GM19193 (cell line): ENCODE measurements at regions not wholly inside any gene's neighbourhood (a gene's known extent, or its start where the extent isn't known, plus 50 kb on each side); places are given as distances from the start of the nearest gene placed in this dataset.

Experiments used
- POLR2A ChIP-seq: IDR thresholded peaks from 4 replicates; pipeline ENCODE4 v1.6.1; 2011; ENCODE audit not compliant: insufficient read depth, insufficient read length; ENCODE audit errors: extremely low read depth

DNA sequence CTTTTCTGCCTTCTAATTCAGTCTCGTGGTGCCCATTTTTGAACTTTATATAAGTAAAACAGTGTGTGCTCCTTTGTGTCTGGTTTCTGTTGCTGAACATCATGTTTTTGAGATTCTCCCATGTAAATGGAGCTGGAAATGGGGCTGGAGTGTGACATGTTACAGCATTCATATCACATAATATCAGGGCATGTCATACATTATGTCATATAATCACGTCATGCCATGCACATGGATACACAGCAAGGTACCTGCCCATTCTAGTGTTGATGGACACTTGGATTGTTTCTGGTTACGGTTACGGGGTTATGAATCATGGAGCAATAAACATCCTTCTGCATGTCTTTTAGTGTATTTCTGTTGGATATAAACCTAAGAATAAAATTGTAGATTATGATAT lies 117.1 kb upstream of the MYT1L start:
- TF ChIP-seq POLR2A, result no peak

GRCh38 chr2:2422621-2423020 lies 91.5 kb upstream of the MYT1L start:
- TF ChIP-seq POLR2A, result no peak

- no peak for TF ChIP-seq POLR2A
Measured at GRCh38 chr2:2413525-2413924, 82.5 kb upstream of the MYT1L start.

- no peak for TF ChIP-seq POLR2A
Measured at GRCh38 chr2:2410987-2411386, 79.9 kb upstream of the MYT1L start.

GRCh38 chr2:2409481-2409880 lies 78.4 kb upstream of the MYT1L start:
- TF ChIP-seq POLR2A, result no peak

DNA sequence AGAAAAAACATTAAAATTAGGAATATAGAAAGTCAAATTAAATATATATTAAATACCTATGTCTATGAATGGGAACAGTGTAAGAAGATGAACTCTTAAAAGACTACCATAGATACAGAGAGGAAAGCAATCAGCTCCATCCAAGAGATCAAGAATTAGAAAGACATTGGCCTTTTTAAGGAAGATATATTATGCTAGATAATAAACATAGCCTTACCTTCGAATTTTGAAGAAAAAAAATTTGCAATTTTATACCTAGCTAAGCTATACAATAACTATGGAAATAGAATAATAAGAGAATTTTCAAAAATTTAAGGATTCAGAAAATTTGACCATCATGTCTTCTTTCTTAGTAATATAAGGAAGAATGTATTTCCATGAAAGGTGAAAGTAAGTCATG lies 74.7 kb upstream of the MYT1L start:
- TF ChIP-seq POLR2A, result no peak

GRCh38 chr2:2400286-2401038 lies 69.4 kb upstream of the MYT1L start:
- no peak for TF ChIP-seq POLR2A

DNA sequence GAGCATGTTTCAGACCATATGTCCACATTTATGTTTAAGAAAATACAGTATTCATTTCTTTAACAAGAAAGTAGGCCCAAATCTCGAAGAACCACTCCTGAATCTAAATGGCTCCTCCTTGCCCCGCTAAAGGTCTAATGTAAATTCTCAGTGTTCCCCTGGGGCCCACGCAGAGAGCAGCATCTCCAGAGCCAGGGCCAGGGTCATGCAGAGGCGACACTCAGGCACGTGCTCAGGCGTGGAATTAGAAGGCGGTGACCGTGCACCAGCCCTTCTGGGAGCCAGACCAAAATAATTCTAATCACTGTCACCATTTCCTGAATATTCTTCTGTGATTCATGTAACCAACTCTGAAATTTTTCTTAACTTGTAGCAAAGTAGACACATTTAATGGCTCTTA lies 68.3 kb upstream of the MYT1L start:
- no peak for TF ChIP-seq POLR2A

DNA sequence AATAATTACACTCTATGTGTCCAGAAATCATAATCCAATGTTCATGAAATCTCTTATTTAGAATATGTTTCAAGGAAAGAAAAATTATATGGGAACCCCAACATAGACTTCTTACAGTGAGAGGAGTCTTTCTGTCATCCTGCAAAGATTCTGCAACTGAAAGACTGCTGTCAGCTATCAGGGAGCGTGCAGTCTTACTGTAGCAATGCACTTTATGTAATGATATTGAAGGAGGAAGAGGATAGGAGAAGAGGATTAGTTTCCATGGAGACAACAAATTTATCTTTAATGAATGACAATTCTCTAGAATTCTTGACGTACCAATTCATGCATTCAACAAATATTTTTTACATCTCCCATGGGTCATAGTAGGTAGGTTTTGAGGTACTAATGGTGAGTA lies 61.3 kb upstream of the MYT1L start:
- no peak for TF ChIP-seq POLR2A

DNA sequence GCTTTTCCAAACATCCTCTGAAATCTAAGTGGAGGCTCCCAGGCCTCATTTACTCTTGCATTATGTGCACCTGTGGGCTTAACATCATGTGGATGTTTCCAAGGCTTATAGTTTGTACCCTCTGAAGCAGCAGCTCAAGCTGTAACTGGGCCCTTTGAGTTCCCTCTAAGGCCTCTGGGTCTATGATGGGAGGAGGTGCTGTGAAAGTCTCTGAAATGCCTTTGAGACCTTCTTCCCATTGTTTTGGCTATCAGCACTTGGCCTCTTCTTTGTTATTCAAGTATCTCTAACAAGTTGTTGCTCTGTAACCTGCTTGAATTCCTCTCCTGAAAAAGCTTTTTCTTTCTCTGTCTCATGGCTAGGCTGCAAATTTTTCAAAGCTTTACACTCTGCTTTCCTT lies 58.1 kb upstream of the MYT1L start:
- TF ChIP-seq POLR2A, result no peak
